Panc1 (cell line): ENCODE measurements at regions not wholly inside any gene's neighbourhood (a gene's known extent, or its start where the extent isn't known, plus 50 kb on each side); places are given as distances from the start of the nearest gene placed in this dataset.

ENCODE experiments used
- POLR2AphosphoS5 ChIP-seq: IDR thresholded peaks from 2 replicates; pipeline ENCODE4 v1.6.1; 2012; ENCODE audit warnings: mild to moderate bottlenecking, low read depth, low read length, moderate library complexity
- SIN3A ChIP-seq: IDR thresholded peaks from 2 replicates; pipeline ENCODE4 v1.6.1; 2012; ENCODE audit warnings: low read depth, mild to moderate bottlenecking, low read length, moderate library complexity, borderline replicate concordance; ENCODE audit not compliant: insufficient read depth
- TF ChIP-seq, protein P1 (sequence below): fragments of 450-650 bp; IDR thresholded peaks from 2 replicates; pipeline ENCODE4 v1.5.1; 2017; ENCODE audit warnings: mild to moderate bottlenecking

DNA sequence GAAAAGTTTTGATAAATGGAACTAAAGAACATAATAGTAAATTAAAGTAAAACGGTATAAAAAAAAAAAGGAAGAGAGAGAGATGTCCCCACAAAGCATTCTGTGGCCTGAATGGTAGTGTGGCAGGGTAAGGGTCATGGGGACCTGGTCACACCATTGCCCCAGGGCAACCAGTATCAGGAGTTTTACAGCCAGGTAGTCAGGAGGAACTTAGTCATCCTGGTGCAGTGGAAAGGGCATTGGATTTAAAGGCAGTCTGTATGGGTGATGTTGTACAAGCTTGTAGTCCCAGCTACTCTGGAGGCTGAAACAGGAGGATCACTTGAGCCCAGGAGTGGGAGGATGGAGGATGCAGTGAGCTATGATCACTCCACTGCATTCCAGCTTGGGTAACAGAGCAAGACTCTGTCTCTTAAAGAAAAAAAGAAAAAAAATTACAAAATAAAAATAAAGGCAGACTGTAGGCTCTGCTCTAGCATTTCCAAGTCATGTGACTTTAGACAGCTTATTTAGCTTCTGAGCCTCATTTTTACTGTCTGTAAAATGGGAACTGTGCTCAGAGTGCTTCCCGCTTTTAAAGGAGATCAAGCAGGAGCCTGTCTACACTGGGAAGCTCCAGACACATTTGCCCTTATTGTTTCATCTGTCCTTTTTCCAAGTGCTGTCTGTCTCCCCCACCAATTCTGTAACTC is 112.8 kb upstream of the ARMC2 start:
- TF ChIP-seq, protein P1, sequence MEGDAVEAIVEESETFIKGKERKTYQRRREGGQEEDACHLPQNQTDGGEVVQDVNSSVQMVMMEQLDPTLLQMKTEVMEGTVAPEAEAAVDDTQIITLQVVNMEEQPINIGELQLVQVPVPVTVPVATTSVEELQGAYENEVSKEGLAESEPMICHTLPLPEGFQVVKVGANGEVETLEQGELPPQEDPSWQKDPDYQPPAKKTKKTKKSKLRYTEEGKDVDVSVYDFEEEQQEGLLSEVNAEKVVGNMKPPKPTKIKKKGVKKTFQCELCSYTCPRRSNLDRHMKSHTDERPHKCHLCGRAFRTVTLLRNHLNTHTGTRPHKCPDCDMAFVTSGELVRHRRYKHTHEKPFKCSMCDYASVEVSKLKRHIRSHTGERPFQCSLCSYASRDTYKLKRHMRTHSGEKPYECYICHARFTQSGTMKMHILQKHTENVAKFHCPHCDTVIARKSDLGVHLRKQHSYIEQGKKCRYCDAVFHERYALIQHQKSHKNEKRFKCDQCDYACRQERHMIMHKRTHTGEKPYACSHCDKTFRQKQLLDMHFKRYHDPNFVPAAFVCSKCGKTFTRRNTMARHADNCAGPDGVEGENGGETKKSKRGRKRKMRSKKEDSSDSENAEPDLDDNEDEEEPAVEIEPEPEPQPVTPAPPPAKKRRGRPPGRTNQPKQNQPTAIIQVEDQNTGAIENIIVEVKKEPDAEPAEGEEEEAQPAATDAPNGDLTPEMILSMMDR: no peak
- TF ChIP-seq POLR2AphosphoS5 (no peak), SIN3A (no peak)
